SK-N-SH (cell line): ENCODE measurements at regions not wholly inside any gene's neighbourhood (a gene's known extent, or its start where the extent isn't known, plus 50 kb on each side); places are given as distances from the start of the nearest gene placed in this dataset.

Experiments
- CTCF ChIA-PET: fragments of 300-600, 350-600 bp; formaldehyde crosslinking; extraction: SDS; loops from one replicate; lab custom pipeline; 2021; lab: Yijun Ruan, JAX
- POLR2A ChIA-PET: fragments of 350-600 bp; sonication (Branson Sonifier 250); formaldehyde crosslinking; extraction: SDS; loops from one replicate; lab custom pipeline; 2020; ENCODE audit warnings: antibody characterized with exemption, inconsistent platforms; lab: Yijun Ruan, JAX
- DNase-seq: peaks from one replicate; pipeline ENCODE4 v3.0.0; 2012
- H2AFZ ChIP-seq: fragments of 200-600 bp; sonication (generic); 2 replicates; pipeline ENCODE4 v1.8.1; 2016; ENCODE audit warnings: antibody characterized with exemption, mild to moderate bottlenecking, low read depth
- H3F3A ChIP-seq: fragments of 200-600 bp; sonication (generic); replicated peaks from 2 replicates; pipeline ENCODE3; 2016; ENCODE audit warnings: antibody characterized with exemption, mild to moderate bottlenecking; ENCODE audit not compliant: insufficient read depth
- H3K27ac ChIP-seq, 2 experiments: fragments of 200-500 bp in 1 of 2; fragments of 200-600 bp in 1 of 2; sonication (Bioruptor generic) in 1 of 2; sonication (generic), shearing (Covaris generic) in 1 of 2; 2 replicates each; pipeline versions ENCODE4 v1.5.1 to v1.6.1; 2014 to 2016; ENCODE audit warnings: low read depth in 2 of 2, inconsistent platforms in 1 of 2, low read length in 1 of 2, mild to moderate bottlenecking in 1 of 2, mixed read lengths in 1 of 2
- H3K27me3 ChIP-seq: fragments of 200-600 bp; sonication (generic), shearing (Covaris generic); 2 replicates; pipeline ENCODE4 v1.6.1; 2016; ENCODE audit warnings: mixed run types; ENCODE audit not compliant: insufficient read depth
- H3K36me3 ChIP-seq, 2 experiments: fragments of 200-500 bp in 1 of 2; fragments of 200-600 bp in 1 of 2; sonication (Bioruptor generic) in 1 of 2; sonication (generic) in 1 of 2; replicated peaks in 1 of 2; 2 replicates each; pipeline versions ENCODE3 to v1.5.1; 2014 to 2016; ENCODE audit warnings: low read length in 1 of 2, mild to moderate bottlenecking in 1 of 2; ENCODE audit not compliant: insufficient read depth in 2 of 2, control insufficient read depth in 1 of 2
- H3K4me1 ChIP-seq, 2 experiments: fragments of 200-500 bp in 1 of 2; fragments of 200-600 bp in 1 of 2; sonication (Bioruptor generic) in 1 of 2; sonication (generic), shearing (Covaris generic) in 1 of 2; 2 replicates each; pipeline versions ENCODE4 v1.5.1 to v1.6.1; 2014 to 2016; ENCODE audit warnings: low read depth in 1 of 2, low read length in 1 of 2, mixed run types in 1 of 2; ENCODE audit not compliant: insufficient read depth in 2 of 2, control insufficient read depth in 1 of 2
- H3K4me2 ChIP-seq: fragments of 200-600 bp; sonication (generic), shearing (Covaris generic); 2 replicates; pipeline ENCODE4 v1.6.1; 2017; ENCODE audit warnings: mixed run types
- H3K4me3 ChIP-seq, 2 experiments: fragments of 200-500 bp in 1 of 2; fragments of 200-600 bp in 1 of 2; sonication (Bioruptor generic) in 1 of 2; sonication (generic), shearing (Covaris generic) in 1 of 2; 2 replicates each; pipeline versions ENCODE4 v1.5.1 to v1.8.1; 2014 to 2016; ENCODE audit warnings: low read depth in 2 of 2, inconsistent platforms in 1 of 2, low read length in 1 of 2, mild to moderate bottlenecking in 1 of 2, mixed read lengths in 1 of 2, moderate library complexity in 1 of 2
- H3K79me2 ChIP-seq: fragments of 200-600 bp; sonication (generic); 2 replicates; pipeline ENCODE4 v1.8.1; 2017; ENCODE audit warnings: mild to moderate bottlenecking; ENCODE audit not compliant: insufficient read depth
- H3K9ac ChIP-seq: fragments of 200-600 bp; sonication (generic); 2 replicates; pipeline ENCODE4 v1.6.1; 2017; ENCODE audit warnings: mixed run types
- H3K9me2 ChIP-seq: fragments of 200-600 bp; sonication (generic); 2 replicates; pipeline ENCODE4 v1.6.1; 2017; ENCODE audit warnings: mixed run types
- H3K9me3 ChIP-seq: fragments of 200-600 bp; sonication (generic); 2 replicates; pipeline ENCODE4 v1.6.1; 2017; ENCODE audit warnings: mixed run types, mild to moderate bottlenecking, moderate library complexity
- H4K20me1 ChIP-seq: fragments of 200-600 bp; sonication (generic); 2 replicates; pipeline ENCODE4 v1.6.1; 2017; ENCODE audit warnings: mild to moderate bottlenecking, mixed run types; ENCODE audit not compliant: insufficient read depth
- CHD2 ChIP-seq: fragments of 150-350 bp; IDR thresholded peaks from 2 replicates; pipeline ENCODE4 v1.6.1; 2018; ENCODE audit warnings: low read length; ENCODE audit not compliant: partially characterized antibody
- CTCF ChIP-seq: fragments of 200-600 bp; sonication (generic); IDR thresholded peaks from 2 replicates; pipeline ENCODE4 v1.6.1; 2017; ENCODE audit warnings: antibody characterized with exemption, mild to moderate bottlenecking, moderate library complexity
- ELF1 ChIP-seq: IDR thresholded peaks from 2 replicates; pipeline ENCODE4 v1.4.0; 2012
- EZH2phosphoT487 ChIP-seq: fragments of 200-600 bp; sonication (generic); IDR thresholded peaks from 2 replicates; pipeline ENCODE4 v1.6.1; 2017; ENCODE audit warnings: low read depth, mixed run types, mild to moderate bottlenecking, antibody characterized with exemption, moderate library complexity, borderline replicate concordance
- FOXJ3 ChIP-seq: sonication (generic); formaldehyde crosslinking; IDR thresholded peaks from 2 replicates; pipeline ENCODE4 v1.5.1; 2020; ENCODE audit warnings: mild to moderate bottlenecking, missing genetic modification reagents
- MXI1 ChIP-seq: IDR thresholded peaks from 2 replicates; pipeline ENCODE4 v1.6.1; 2012; ENCODE audit warnings: mild to moderate bottlenecking, low read depth, low read length, improper control_type of control experiment
- NRF1 ChIP-seq: IDR thresholded peaks from 2 replicates; pipeline ENCODE4 v1.6.1; 2012; ENCODE audit warnings: low read depth, mild to moderate bottlenecking, low read length
- RCOR1 ChIP-seq: fragments of 150-350 bp; IDR thresholded peaks from 2 replicates; pipeline ENCODE4 v1.6.1; 2017; ENCODE audit warnings: antibody characterized with exemption, low read length
- REST ChIP-seq: IDR thresholded peaks from 2 replicates; pipeline ENCODE4 v1.6.1; 2012; ENCODE audit warnings: mild to moderate bottlenecking, low read depth, low read length, moderate library complexity
- USF1 ChIP-seq: IDR thresholded peaks from 2 replicates; pipeline ENCODE4 v1.4.0; 2012; ENCODE audit warnings: low read depth, borderline replicate concordance
- ZBTB33 ChIP-seq: IDR thresholded peaks from 2 replicates; pipeline ENCODE4 v1.4.0; 2012; ENCODE audit warnings: low read depth, borderline replicate concordance
- WGBS: methylation state at CpG from one replicate; pipeline ENCODE4 v1.1.6; 2017; ENCODE audit warnings: low lambda C conversion rate; 5-methylcytosine and 5-hydroxymethylcytosine counted together
- TF ChIP-seq, protein P1 (sequence below): fragments of 150-350 bp; IDR thresholded peaks from 2 replicates; pipeline ENCODE4 v1.6.1; 2016; ENCODE audit warnings: mild to moderate bottlenecking, low read depth, low read length

DNA sequence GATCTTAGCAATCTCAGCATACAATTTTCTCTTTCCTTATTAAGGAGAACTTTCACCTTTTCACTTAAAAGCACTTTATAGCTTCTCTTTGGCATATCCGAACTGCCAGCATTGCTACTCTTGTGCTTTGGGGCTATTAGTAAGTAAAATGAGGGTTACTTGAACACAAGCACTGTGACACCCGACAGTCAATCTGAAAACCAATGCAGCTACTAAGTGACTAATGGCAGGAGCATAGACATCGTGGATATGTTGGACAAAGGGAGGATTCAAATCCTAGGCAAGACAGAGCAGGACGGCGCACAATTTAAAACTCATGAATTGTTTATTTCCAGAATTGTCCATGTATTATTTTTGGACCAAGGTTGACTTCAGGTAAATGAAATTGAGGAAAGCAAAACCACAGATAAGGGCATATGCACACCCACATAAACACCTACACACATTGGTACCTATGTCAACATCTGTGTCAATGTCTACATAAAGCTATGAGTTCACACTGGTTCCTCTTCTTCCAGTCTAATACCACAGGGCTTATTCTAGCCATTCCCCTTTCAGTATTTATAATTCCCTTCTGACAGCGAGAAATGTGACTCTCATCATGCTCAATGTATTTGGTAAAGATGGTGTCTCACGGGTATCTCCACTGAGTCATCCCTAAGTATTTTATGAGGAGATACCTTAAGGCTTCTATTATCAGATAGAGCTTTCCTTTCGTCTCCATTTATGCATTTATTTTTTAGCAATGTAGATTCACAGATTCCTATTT is 75.3 kb upstream of the RALGPS2 start:
- H3K27me3 ChIP-seq, result no peaks in the 10 kb centered on the region
- DNase-seq, result no peak
- no peak overlapping the region for H3K27ac ChIP-seq
- no peaks in the 10 kb centered on the region for H3K79me2 ChIP-seq
- H3K36me3 ChIP-seq, result no peaks in the 10 kb centered on the region
- 75% methylated on average over 8 of the region's 8 CpGs for WGBS
- H3K4me2 ChIP-seq, result no peak overlapping the region
- H3K9me3 ChIP-seq, result no peaks in the 10 kb centered on the region
- H3K4me3 ChIP-seq, result no peak overlapping the region
- peaks cover 8 to 20% of the 10 kb centered on the region in 2 experiments; a peak in 3 of 4 replicates for H3K4me1 ChIP-seq
- CTCF ChIA-PET, result no interaction called here
- H2AFZ ChIP-seq, result no peak overlapping the region
- TF ChIP-seq ZBTB33 (no peak), RCOR1 (no peak), CTCF (no peak), CHD2 (no peak), FOXJ3 (CRISPR knock-in tag) (no peak)
- TF ChIP-seq, protein P1, sequence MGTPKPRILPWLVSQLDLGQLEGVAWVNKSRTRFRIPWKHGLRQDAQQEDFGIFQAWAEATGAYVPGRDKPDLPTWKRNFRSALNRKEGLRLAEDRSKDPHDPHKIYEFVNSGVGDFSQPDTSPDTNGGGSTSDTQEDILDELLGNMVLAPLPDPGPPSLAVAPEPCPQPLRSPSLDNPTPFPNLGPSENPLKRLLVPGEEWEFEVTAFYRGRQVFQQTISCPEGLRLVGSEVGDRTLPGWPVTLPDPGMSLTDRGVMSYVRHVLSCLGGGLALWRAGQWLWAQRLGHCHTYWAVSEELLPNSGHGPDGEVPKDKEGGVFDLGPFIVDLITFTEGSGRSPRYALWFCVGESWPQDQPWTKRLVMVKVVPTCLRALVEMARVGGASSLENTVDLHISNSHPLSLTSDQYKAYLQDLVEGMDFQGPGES, result no peak
- TF ChIP-seq, all 33 proteins: peak for 0
- no peaks in the 10 kb centered on the region for H3K9me2 ChIP-seq
- H3K9ac ChIP-seq, result no peak overlapping the region
- POLR2A ChIA-PET, result no interaction called here
- H3F3A ChIP-seq, result peaks cover 5% of the 10 kb centered on the region
- no peaks in the 10 kb centered on the region for H4K20me1 ChIP-seq

DNA sequence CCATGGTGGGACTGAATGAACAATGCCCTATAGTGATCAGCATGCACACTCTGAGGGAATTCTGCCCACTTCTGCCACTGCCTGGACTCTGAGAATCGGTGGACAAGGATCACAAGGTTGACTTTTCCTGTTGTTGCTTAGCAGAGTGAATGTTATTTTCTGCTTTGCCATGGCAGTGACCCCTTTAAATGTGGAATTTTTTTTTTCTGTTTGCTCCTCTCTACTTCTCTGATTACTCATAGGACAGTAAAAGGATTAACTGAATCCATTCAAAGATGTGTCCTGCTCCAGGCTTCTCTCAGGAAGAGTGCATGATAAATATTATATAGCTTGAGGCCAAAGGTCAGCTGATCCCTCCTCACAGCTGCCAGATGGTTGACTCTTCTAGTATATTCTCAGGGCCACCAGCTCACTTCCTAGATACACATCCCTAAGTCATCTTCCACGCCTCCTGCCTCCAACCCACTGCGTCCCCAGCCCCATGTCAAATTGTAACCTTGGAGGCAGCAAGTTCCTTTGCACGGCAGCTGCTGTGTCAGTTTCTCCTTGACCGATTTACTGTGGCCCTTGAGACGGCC is 74.0 kb upstream of the RALGPS2 start:
- no peak for DNase-seq
- Histone ChIP-seq H3K27ac (no peak overlapping the region; a peak in 1 of 4 replicates), H3K79me2 (no peaks in the 10 kb centered on the region), H3K27me3 (no peaks in the 10 kb centered on the region), H3K4me3 (no peak overlapping the region), H3K4me1 (peaks cover 5 to 12% of the 10 kb centered on the region in 2 experiments; a peak in 2 of 4 replicates), H4K20me1 (no peaks in the 10 kb centered on the region), H3K9me3 (no peaks in the 10 kb centered on the region), H3K9ac (no peak overlapping the region), H3F3A (peaks cover 3% of the 10 kb centered on the region), H2AFZ (no peak overlapping the region), H3K36me3 (no peaks in the 10 kb centered on the region), H3K9me2 (no peaks in the 10 kb centered on the region), H3K4me2 (no peak overlapping the region; the same call in 1 of the 2 replicates)
- ChIA-PET POLR2A (no interaction called here), CTCF (no interaction called here)
- 81% methylated on average over 6 of the region's 6 CpGs for WGBS
- TF ChIP-seq ELF1 (no peak), USF1 (no peak), CHD2 (no peak), REST (no peak), EZH2phosphoT487 (no peak), NRF1 (no peak), MXI1 (no peak)
- TF ChIP-seq, protein P1, result no peak
